OCI-LY1 (cell line): ENCODE measurements at regions not wholly inside any gene's neighbourhood (a gene's known extent, or its start where the extent isn't known, plus 50 kb on each side); places are given as distances from the start of the nearest gene placed in this dataset.
"Not testable (repeated sequence)": the region's sequence is repeated elsewhere in the genome, so short reads cannot be mapped to it uniquely, and the experiment has no call there.

Experiments used
- H2AFZ ChIP-seq: fragments of 200-600 bp; sonication (generic), shearing (Covaris generic); 2 replicates; pipeline ENCODE4 v1.6.0; 2014; ENCODE audit warnings: antibody characterized with exemption, mild to moderate bottlenecking, low read length
- H3F3A ChIP-seq: fragments of 200-600 bp; sonication (generic), shearing (Covaris generic); 2 replicates; pipeline ENCODE4 v1.6.0; 2014; ENCODE audit warnings: mild to moderate bottlenecking, antibody characterized with exemption, low read length, moderate library complexity; ENCODE audit not compliant: insufficient read depth
- H3K27ac ChIP-seq: fragments of 200-600 bp; sonication (generic); 2 replicates; pipeline ENCODE4 v1.5.1; 2014; ENCODE audit warnings: low read length, mixed run types, mild to moderate bottlenecking, low read depth; ENCODE audit not compliant: poor library complexity, severe bottlenecking
- H3K27me3 ChIP-seq: fragments of 200-600 bp; sonication (generic); 2 replicates; pipeline ENCODE4 v1.6.0; 2014; ENCODE audit warnings: antibody characterized with exemption, mild to moderate bottlenecking, low read length, moderate library complexity; ENCODE audit not compliant: insufficient read depth
- H3K36me3 ChIP-seq: fragments of 200-600 bp; sonication (generic); 2 replicates; pipeline ENCODE4 v1.6.1; 2014; ENCODE audit warnings: mild to moderate bottlenecking, antibody characterized with exemption, low read length, moderate library complexity, mixed read lengths; ENCODE audit not compliant: insufficient read depth
- H3K4me1 ChIP-seq: fragments of 200-600 bp; sonication (generic); 2 replicates; pipeline ENCODE4 v1.5.1; 2014; ENCODE audit warnings: mild to moderate bottlenecking, low read length, moderate library complexity; ENCODE audit not compliant: insufficient read depth, severe bottlenecking
- H3K4me2 ChIP-seq: fragments of 200-600 bp; sonication (generic), shearing (Covaris generic); 2 replicates; pipeline ENCODE4 v1.6.1; 2014; ENCODE audit warnings: low read length
- H3K4me3 ChIP-seq: fragments of 200-600 bp; sonication (generic); 2 replicates; pipeline ENCODE4 v1.5.1; 2014; ENCODE audit warnings: low read length, low read depth, mild to moderate bottlenecking, mixed read lengths; ENCODE audit not compliant: poor library complexity, severe bottlenecking
- H3K79me2 ChIP-seq: fragments of 200-600 bp; shearing (Covaris generic); 2 replicates; pipeline ENCODE4 v1.6.1; 2016; ENCODE audit warnings: mixed run types, low read length, mixed read lengths; ENCODE audit not compliant: insufficient read depth
- H3K9ac ChIP-seq: fragments of 200-600 bp; sonication (generic), shearing (Covaris generic); 2 replicates; pipeline ENCODE4 v1.6.1; 2014; ENCODE audit warnings: mild to moderate bottlenecking, low read length, mixed read lengths
- H3K9me2 ChIP-seq: fragments of 200-600 bp; sonication (generic), shearing (Covaris generic); 2 replicates; pipeline ENCODE4 v1.6.1; 2014; ENCODE audit warnings: low read depth, mild to moderate bottlenecking, low read length, mixed read lengths
- H3K9me3 ChIP-seq: fragments of 200-600 bp; shearing (Covaris generic); 2 replicates; pipeline ENCODE4 v1.6.1; 2014; ENCODE audit warnings: low read length, mixed read lengths
- H4K20me1 ChIP-seq: fragments of 200-600 bp; sonication (generic), shearing (Covaris generic); 2 replicates; pipeline ENCODE4 v1.6.0; 2016; ENCODE audit warnings: mild to moderate bottlenecking, low read length; ENCODE audit not compliant: insufficient read depth
- EZH2 ChIP-seq: fragments of 200-600 bp; sonication (generic), shearing (Covaris generic); IDR thresholded peaks from 2 replicates; pipeline ENCODE4 v1.8.0; 2017; ENCODE audit warnings: borderline replicate concordance, mixed run types, mild to moderate bottlenecking, antibody characterized with exemption, low read length, moderate library complexity, mixed read lengths
- TF ChIP-seq, protein P1 (sequence below): fragments of 200-600 bp; sonication (generic), shearing (Covaris generic); IDR thresholded peaks from 2 replicates; pipeline ENCODE4 v1.5.1; 2017; ENCODE audit warnings: mild to moderate bottlenecking, antibody characterized with exemption, low read length, moderate library complexity, mixed read lengths

DNA sequence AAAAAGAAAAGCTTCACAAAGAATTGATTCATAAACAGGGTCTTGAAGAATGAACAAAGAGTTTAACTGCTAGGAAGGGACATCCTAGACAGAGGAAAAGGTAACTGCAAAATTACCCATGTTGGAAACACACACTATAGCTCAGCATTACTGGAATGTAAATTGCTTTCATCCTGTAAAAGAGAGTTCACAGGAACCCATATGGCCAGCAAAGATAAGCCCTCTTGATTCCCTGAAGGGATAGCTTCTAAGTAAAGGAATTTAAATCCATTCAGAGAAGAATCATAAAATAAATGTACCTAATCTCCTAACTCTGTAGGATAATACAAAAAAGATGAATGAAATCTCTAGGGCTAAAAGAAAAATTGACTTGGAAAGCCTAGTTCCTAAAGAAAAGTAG, 107.1 kb upstream of the INTU start:
- Histone ChIP-seq H3K9me3 (no peaks in the 10 kb centered on the region), H3K9me2 (no peaks in the 10 kb centered on the region), H3K27me3 (no peaks in the 10 kb centered on the region), H3K36me3 (no peaks in the 10 kb centered on the region), H3K9ac (no peak overlapping the region), H3K4me1 (no peaks in the 10 kb centered on the region), H3K79me2 (no peaks in the 10 kb centered on the region), H3F3A (no peaks in the 10 kb centered on the region), H3K27ac (no peak overlapping the region), H4K20me1 (no peaks in the 10 kb centered on the region), H3K4me2 (no peak overlapping the region), H3K4me3 (no peak overlapping the region), H2AFZ (no peak overlapping the region)
- TF ChIP-seq, protein P1, sequence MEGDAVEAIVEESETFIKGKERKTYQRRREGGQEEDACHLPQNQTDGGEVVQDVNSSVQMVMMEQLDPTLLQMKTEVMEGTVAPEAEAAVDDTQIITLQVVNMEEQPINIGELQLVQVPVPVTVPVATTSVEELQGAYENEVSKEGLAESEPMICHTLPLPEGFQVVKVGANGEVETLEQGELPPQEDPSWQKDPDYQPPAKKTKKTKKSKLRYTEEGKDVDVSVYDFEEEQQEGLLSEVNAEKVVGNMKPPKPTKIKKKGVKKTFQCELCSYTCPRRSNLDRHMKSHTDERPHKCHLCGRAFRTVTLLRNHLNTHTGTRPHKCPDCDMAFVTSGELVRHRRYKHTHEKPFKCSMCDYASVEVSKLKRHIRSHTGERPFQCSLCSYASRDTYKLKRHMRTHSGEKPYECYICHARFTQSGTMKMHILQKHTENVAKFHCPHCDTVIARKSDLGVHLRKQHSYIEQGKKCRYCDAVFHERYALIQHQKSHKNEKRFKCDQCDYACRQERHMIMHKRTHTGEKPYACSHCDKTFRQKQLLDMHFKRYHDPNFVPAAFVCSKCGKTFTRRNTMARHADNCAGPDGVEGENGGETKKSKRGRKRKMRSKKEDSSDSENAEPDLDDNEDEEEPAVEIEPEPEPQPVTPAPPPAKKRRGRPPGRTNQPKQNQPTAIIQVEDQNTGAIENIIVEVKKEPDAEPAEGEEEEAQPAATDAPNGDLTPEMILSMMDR: no peak
- no peak for TF ChIP-seq EZH2

DNA sequence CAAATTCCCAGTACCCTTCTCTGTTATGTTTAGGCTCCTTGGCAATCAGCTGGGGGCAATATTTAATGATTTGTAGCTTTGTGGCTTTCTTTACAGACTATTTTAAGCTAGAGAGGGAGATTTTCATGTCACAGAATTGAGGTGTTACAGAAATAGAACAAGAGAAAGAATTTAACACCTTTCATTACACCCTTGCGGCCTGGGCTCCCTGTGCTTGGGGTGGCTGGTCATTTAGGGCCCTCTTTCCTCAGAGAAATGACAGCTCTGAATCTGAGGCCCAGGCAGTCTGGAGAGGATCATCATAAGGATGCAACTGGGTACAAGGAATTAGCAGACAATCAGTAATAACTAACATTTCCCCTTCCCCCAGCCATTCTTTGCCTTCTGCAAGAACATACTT, 104.5 kb upstream of the INTU start:
- Histone ChIP-seq H3K9me2 (no peaks in the 10 kb centered on the region), H3F3A (no peaks in the 10 kb centered on the region), H4K20me1 (no peaks in the 10 kb centered on the region), H3K4me3 (no peak overlapping the region), H3K36me3 (no peaks in the 10 kb centered on the region), H3K9ac (no peak overlapping the region), H3K4me2 (no peak overlapping the region), H3K27me3 (no peaks in the 10 kb centered on the region), H3K27ac (no peak overlapping the region), H3K4me1 (no peaks in the 10 kb centered on the region), H3K79me2 (no peaks in the 10 kb centered on the region), H2AFZ (no peak overlapping the region), H3K9me3 (no peaks in the 10 kb centered on the region)
- TF ChIP-seq EZH2: no peak
- TF ChIP-seq, protein P1: no peak

DNA sequence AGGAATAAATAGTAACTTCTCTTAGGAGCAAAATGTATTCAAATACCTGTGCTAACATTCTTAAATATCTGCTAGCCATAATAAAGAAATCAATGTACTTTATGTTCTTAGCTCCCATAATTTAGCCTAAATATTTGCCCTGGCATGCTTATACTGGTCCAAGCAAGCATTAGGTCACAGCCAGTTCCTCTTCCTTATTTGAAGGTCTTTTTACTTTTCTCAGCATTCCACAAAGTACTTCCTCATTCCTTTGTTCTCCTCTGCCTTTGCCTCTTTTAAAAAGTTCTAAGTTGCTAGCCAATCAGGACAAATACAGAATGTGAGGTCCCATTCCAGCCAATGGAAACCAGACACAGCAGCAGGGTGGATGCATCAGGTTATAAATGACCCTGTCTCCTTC, 102.9 kb upstream of the INTU start:
- H2AFZ ChIP-seq, H4K20me1 ChIP-seq, H3K4me1 ChIP-seq, H3K9me3 ChIP-seq, H3F3A ChIP-seq, H3K36me3 ChIP-seq, H3K27ac ChIP-seq, H3K9ac ChIP-seq, H3K27me3 ChIP-seq, H3K4me3 ChIP-seq, H3K9me2 ChIP-seq, H3K4me2 ChIP-seq, H3K79me2 ChIP-seq: not testable (repeated sequence)

DNA sequence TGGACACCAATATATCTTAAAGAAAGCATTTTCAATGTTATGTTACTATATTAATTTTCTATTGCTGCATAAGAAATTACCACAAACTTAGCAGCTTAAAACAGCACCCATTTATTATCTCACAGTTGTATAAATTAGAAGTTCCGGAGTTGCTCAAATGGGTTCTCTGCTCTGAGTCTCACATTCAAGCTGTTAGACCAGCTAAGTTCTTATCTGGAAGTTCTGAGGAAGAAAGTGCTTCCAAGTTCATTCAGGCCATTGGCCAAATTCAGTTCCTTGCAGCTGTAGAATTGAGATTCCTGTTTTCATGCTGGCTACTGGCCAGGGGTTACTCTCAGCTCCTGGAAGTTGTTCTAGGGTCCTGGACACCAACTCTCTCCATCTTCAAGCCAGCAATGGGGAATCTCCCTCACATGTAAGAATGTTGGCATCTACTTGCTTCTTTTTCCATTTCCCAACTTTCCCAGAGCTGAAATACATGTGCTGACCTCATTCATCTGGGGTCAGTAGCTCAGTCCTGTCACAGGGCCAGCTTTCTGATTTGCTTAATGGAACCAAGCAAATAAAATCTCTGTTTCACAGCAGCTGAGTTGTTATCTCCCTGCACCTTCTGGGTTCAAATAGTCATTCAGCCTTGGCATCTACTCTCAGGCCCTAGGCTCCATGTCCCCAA, 99.6 kb upstream of the INTU start:
- Histone ChIP-seq H2AFZ (no peak overlapping the region), H4K20me1 (no peaks in the 10 kb centered on the region), H3K79me2 (no peaks in the 10 kb centered on the region), H3K9ac (no peak overlapping the region), H3K36me3 (no peaks in the 10 kb centered on the region), H3F3A (no peaks in the 10 kb centered on the region), H3K4me2 (no peak overlapping the region), H3K4me3 (no peak overlapping the region), H3K27ac (no peak overlapping the region), H3K9me2 (no peaks in the 10 kb centered on the region), H3K9me3 (no peaks in the 10 kb centered on the region), H3K4me1 (no peaks in the 10 kb centered on the region), H3K27me3 (no peaks in the 10 kb centered on the region)
- no peak for TF ChIP-seq EZH2
- TF ChIP-seq, protein P1: no peak
